K562 (cell line): ENCODE measurements at regions not wholly inside any gene's neighbourhood (a gene's known extent, or its start where the extent isn't known, plus 50 kb on each side); places are given as distances from the start of the nearest gene placed in this dataset.

Experiments used
- ATAC-seq: fragments of 200-7000 bp; cut with Tn5 transposase; 3 replicates; pipeline ENCODE4 v1.9.1; 2020; ENCODE audit warnings: moderate library complexity
- BruUV-seq: library from RNA; stranded (reverse); fragments of 400-500 nt; replicated peaks from 2 replicates; lab custom pipeline; 2021; lab: Mats Ljungman, UMichigan
- CTCF ChIA-PET: fragments of 300-600 bp; formaldehyde crosslinking; extraction: SDS; loops from one replicate; lab custom pipeline; 2021; ENCODE audit warnings: low intra/inter-chr PET ratio; lab: Yijun Ruan, JAX
- POLR2A ChIA-PET: fragments of 300-600, 350-650 bp; sonication (Branson Sonifier 250); formaldehyde crosslinking; extraction: SDS; loops from one replicate; lab custom pipeline; 2021; ENCODE audit warnings: antibody characterized with exemption, inconsistent platforms; lab: Yijun Ruan, JAX
- DNase-seq, 4 experiments: peaks; one replicate each; pipeline versions ENCODE4 v3.0.0 to v3.0.0-alpha.2; 2011 to 2018; ENCODE audit warnings: low spot score in 3 of 4, mixed read lengths in 3 of 4; ENCODE audit errors: extremely low read depth in 1 of 4
- FAIRE-seq: peaks from 2 replicates; lab custom pipeline; 2011; peaks lifted over from hg19 to GRCh38; lab: Jason Lieb, UNC
- H2AFZ ChIP-seq: 2 replicates; pipeline ENCODE4 v1.6.0; 2011; ENCODE audit warnings: low read depth, low read length, control low read depth, inconsistent platforms
- H3K27ac ChIP-seq: fragments of 200-600 bp; 3 replicates; pipeline ENCODE4 v1.8.0; 2011; ENCODE audit warnings: low read depth, mild to moderate bottlenecking, control low read depth, inconsistent platforms, low read length, moderate library complexity, mixed read lengths; ENCODE audit errors: extremely low read depth
- H3K27me3 ChIP-seq, 2 experiments: fragments of 300-600 bp in 1 of 2; 2 replicates in 1 of 2; 3 replicates in 1 of 2; pipeline versions ENCODE4 v1.6.0 to v1.8.0; 2011; ENCODE audit warnings: inconsistent platforms in 2 of 2, low read length in 2 of 2, mild to moderate bottlenecking in 1 of 2, mixed read lengths in 1 of 2, moderate library complexity in 1 of 2; ENCODE audit not compliant: control insufficient read depth in 2 of 2, insufficient read depth in 2 of 2
- H3K36me3 ChIP-seq: fragments of 300-600 bp; 3 replicates; pipeline ENCODE4 v1.8.0; 2011; ENCODE audit warnings: mild to moderate bottlenecking, low read length, inconsistent platforms; ENCODE audit not compliant: control insufficient read depth, insufficient read depth
- H3K4me1 ChIP-seq, 2 experiments: fragments of 200-600 bp in 1 of 2; replicated peaks in 1 of 2; 2 replicates in 1 of 2; 3 replicates in 1 of 2; pipeline versions ENCODE4 v1.5.1 to v1.8.0; 2011; ENCODE audit warnings: inconsistent platforms in 2 of 2, low read length in 2 of 2, mild to moderate bottlenecking in 1 of 2, mixed read lengths in 1 of 2, moderate library complexity in 1 of 2; ENCODE audit not compliant: control insufficient read depth in 2 of 2, insufficient read depth in 2 of 2
- H3K4me2 ChIP-seq: 2 replicates; pipeline ENCODE4 v1.6.1; 2011; ENCODE audit warnings: low read length, control low read depth, inconsistent platforms, mixed read lengths; ENCODE audit not compliant: insufficient read depth
- H3K4me3 ChIP-seq: fragments of 200-600 bp; sonication (generic), shearing (Covaris generic); 2 replicates; pipeline ENCODE4 v1.5.1; 2016; ENCODE audit warnings: control low read depth, inconsistent platforms
- H3K79me2 ChIP-seq: fragments of 200-600 bp; 3 replicates; pipeline ENCODE4 v1.8.0; 2011; ENCODE audit warnings: low read length, inconsistent platforms; ENCODE audit not compliant: control insufficient read depth, insufficient read depth
- H3K9ac ChIP-seq, 2 experiments: 2 replicates each; pipeline versions ENCODE4 v1.6.0 to v1.6.1; 2011; ENCODE audit warnings: low read depth in 2 of 2, low read length in 2 of 2, control low read depth in 1 of 2, inconsistent platforms in 1 of 2, mild to moderate bottlenecking in 1 of 2, mixed read lengths in 1 of 2; ENCODE audit not compliant: insufficient read depth in 1 of 2
- H3K9me1 ChIP-seq: one replicate; pipeline ENCODE4 v1.6.0; 2011; ENCODE audit warnings: inconsistent platforms, mild to moderate bottlenecking, low read length, moderate library complexity; ENCODE audit not compliant: control insufficient read depth, insufficient read depth
- H3K9me3 ChIP-seq: replicated peaks from 2 replicates; pipeline ENCODE4 v1.5.1; 2011; ENCODE audit warnings: low read depth, low read length, inconsistent platforms; ENCODE audit not compliant: control insufficient read depth, insufficient read depth
- H4K20me1 ChIP-seq: replicated peaks from 2 replicates; pipeline ENCODE4 v1.6.1; 2011; ENCODE audit warnings: low read length, inconsistent platforms, mixed read lengths; ENCODE audit not compliant: control insufficient read depth, insufficient read depth
- CBX8 ChIP-seq: fragments of 200-600 bp; sonication (generic); IDR thresholded peaks from 2 replicates; pipeline ENCODE4 v1.6.1; 2012; ENCODE audit warnings: borderline replicate concordance, mixed run types, low read depth, mild to moderate bottlenecking, moderate library complexity, mixed read lengths, low read length, control low read depth, inconsistent platforms; ENCODE audit not compliant: poor library complexity, severe bottlenecking; ENCODE audit errors: extremely low read depth
- FOSL1 ChIP-seq: fragments of 200-800 bp; sonication (Bioruptor generic); conservative IDR thresholded peaks from 2 replicates; pipeline ENCODE4 v1.6.1; 2016; ENCODE audit warnings: missing genetic modification characterization, missing compliant biosample characterization
- HDGF ChIP-seq: fragments of 450-650 bp; IDR thresholded peaks from 2 replicates; pipeline ENCODE4 v1.6.1; 2016
- HES1 ChIP-seq: fragments of 450-650 bp; IDR thresholded peaks from 2 replicates; pipeline ENCODE4 v1.6.1; 2016; ENCODE audit warnings: low read depth, mild to moderate bottlenecking, moderate library complexity
- KAT2B ChIP-seq: IDR thresholded peaks from one replicate; pipeline ENCODE4 v1.6.1; 2012; ENCODE audit warnings: low read depth, mild to moderate bottlenecking, control low read depth, inconsistent platforms, low read length, moderate library complexity
- MED1 ChIP-seq: sonication (generic); formaldehyde crosslinking; IDR thresholded peaks from 2 replicates; pipeline ENCODE4 v1.8.1; 2023; ENCODE audit warnings: missing genetic modification reagents, borderline replicate concordance
- NR0B1 ChIP-seq: fragments of 450-650 bp; IDR thresholded peaks from one replicate; pipeline ENCODE4 v1.6.1; 2018; ENCODE audit warnings: mild to moderate bottlenecking, moderate library complexity; ENCODE audit not compliant: partially characterized antibody
- PHB2 ChIP-seq: fragments of 450-650 bp; IDR thresholded peaks from 2 replicates; pipeline ENCODE4 v1.6.1; 2017; ENCODE audit warnings: low read depth
- POLR3A ChIP-seq: IDR thresholded peaks from 2 replicates; pipeline ENCODE4 v1.6.1; 2011; ENCODE audit warnings: borderline replicate concordance, mild to moderate bottlenecking, moderate library complexity; ENCODE audit not compliant: insufficient read length, insufficient read depth; ENCODE audit errors: extremely low read depth
- RBM15 ChIP-seq: fragments of 200-400 bp; formaldehyde crosslinking; IDR thresholded peaks from 2 replicates; pipeline ENCODE4 v1.6.1; 2018; ENCODE audit warnings: mild to moderate bottlenecking, low read length, moderate library complexity; ENCODE audit not compliant: insufficient read depth
- SMAD1 ChIP-seq: fragments of 150-350 bp; IDR thresholded peaks from 2 replicates; pipeline ENCODE4 v1.6.1; 2014; ENCODE audit warnings: low read length, low read depth; ENCODE audit not compliant: partially characterized antibody
- WGBS: fragments of 100-300 bp; shearing (Covaris generic); methylation state at CpG from one replicate; pipeline ENCODE4 v1.1.6; 2016; ENCODE audit warnings: low coverage, mixed read lengths; ENCODE audit not compliant: insufficient coverage; ENCODE audit errors: missing lambda C conversion rate; 5-methylcytosine and 5-hydroxymethylcytosine counted together
- in situ Hi-C: fragments of 300-500 bp; cut with MboI; formaldehyde crosslinking; loops from 4 replicates; pipeline ENCODE4 v1.15.0; 2018; ENCODE audit warnings: inconsistent platforms, mixed read lengths
- intact Hi-C: fragments of 100-400 bp; cut with micrococcal nuclease; formaldehyde crosslinking; loops from 2 replicates; pipeline ENCODE4 v1.14.2; 2022

- Histone ChIP-seq H3K9me3 (no peaks in the 10 kb centered on the region; the same call in 1 of the 2 replicates), H4K20me1 (no peaks in the 10 kb centered on the region), H3K27me3 (no peaks in the 10 kb centered on the region), H3K9ac (no peak overlapping the region), H3K9me1 (no peaks in the 10 kb centered on the region), H3K4me3 (no peak overlapping the region), H3K4me2 (no peak overlapping the region), H2AFZ (no peak overlapping the region), H3K79me2 (no peaks in the 10 kb centered on the region), H3K4me1 (peaks cover 0 to 3% of the 10 kb centered on the region in 2 experiments; a peak in 1 of 5 replicates), H3K36me3 (no peaks in the 10 kb centered on the region), H3K27ac (no peak overlapping the region)
- intact Hi-C loops (no loop called here), in situ Hi-C loops (no loop called here)
- TF ChIP-seq FOSL1 (no peak), CBX8 (no peak), KAT2B (no peak), RBM15 (no peak), HES1 (no peak), POLR3A (no peak), NR0B1 (no peak), SMAD1 (no peak), MED1 (CRISPR knock-in tag) (no peak), PHB2 (no peak), HDGF (no peak)
- DNase-seq (no peak), ATAC-seq (no peak), FAIRE-seq (no peak)
- ChIA-PET POLR2A (no interaction called here), CTCF (no interaction called here)
- WGBS = 9% methylated on average over 8 of the region's 8 CpGs
- no TSS peak for BruUV-seq
Observed at GRCh38 chr1:214912127-214912526, 170.4 kb upstream of the KCNK2 start.
